ENCODE measurements at regions not wholly inside any gene's neighbourhood (a gene's known extent, or its start where the extent isn't known, plus 50 kb on each side); places are given as distances from the start of the nearest gene placed in this dataset.

DNA sequence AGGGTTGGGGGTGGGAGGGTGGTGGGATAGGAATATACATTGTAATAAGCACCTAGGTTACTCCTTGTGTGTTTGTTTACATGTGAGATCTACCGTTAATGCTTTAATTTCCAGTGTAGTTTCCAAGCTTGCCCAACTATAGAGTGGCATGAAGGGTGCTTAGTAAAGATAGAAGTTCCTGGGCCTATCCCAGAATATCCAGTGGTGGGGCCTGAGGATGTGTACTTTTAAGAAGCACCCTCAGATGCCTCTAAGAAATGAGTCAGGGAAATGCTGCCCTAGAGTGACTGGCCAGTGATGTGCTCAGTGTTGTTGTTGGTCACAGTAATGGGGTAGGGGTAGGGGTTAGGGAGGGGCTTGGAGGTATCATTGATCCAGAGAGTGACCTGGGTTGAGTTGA is 141.3 kb downstream of the TSEN15 start:
- Histone ChIP-seq H3K27me3 (ENCODE audit: control insufficient read depth, insufficient read depth, low read length) (peaks cover 11% of the 10 kb centered on the region), H3K4me3 (ENCODE audit: insufficient read depth, low read depth, low read length) (no peak overlapping the region), H3K4me2 (ENCODE audit: low read depth, low read length) (no peak overlapping the region), H2AK9ac (replicated peaks; ENCODE audit: low read depth, low read length, poor library complexity) (no peak overlapping the region), H3K27ac (ENCODE audit: insufficient read depth, low read length) (no peak overlapping the region), H3K23ac (ENCODE audit: low read depth, low read length) (no peak overlapping the region), H3K4ac (ENCODE audit: low read depth, low read length) (no peak overlapping the region), H4K20me1 (ENCODE audit: insufficient read depth, low read length) (no peaks in the 10 kb centered on the region), H2BK15ac (ENCODE audit: low read depth, low read length) (no peak overlapping the region), H3K79me1 (ENCODE audit: low read depth in 1 of 2, low read length in 2 of 2) (no peaks in the 10 kb centered on the region), H3K36me3 (ENCODE audit: control insufficient read depth, insufficient read depth, low read length) (no peaks in the 10 kb centered on the region), H2BK20ac (ENCODE audit: low read depth, low read length) (no peak overlapping the region), H4K5ac (ENCODE audit: low read depth, low read length) (no peak overlapping the region), H4K8ac (ENCODE audit: low read depth in 2 of 2, low read length in 2 of 2) (no peak overlapping the region), H2BK5ac (ENCODE audit: low read depth, low read length, poor library complexity, severe bottlenecking) (no peak overlapping the region), H3K56ac (ENCODE audit: extremely low read depth, insufficient read depth, low read length) (no peak overlapping the region), H4K91ac (ENCODE audit: insufficient read depth, low read depth, low read length) (no peak overlapping the region), H2BK120ac (ENCODE audit: low read depth, low read length) (no peak overlapping the region), H3K9ac (ENCODE audit: low read depth, low read length) (no peak overlapping the region), H2AK5ac (ENCODE audit: low read depth, low read length) (no peak overlapping the region), H3K4me1 (ENCODE audit: control insufficient read depth, insufficient read depth, low read length) (peaks cover 2% of the 10 kb centered on the region), H3K14ac (replicated peaks; ENCODE audit: low read depth, low read length) (no peak overlapping the region), H2AFZ (replicated peaks; ENCODE audit: low read length, poor library complexity) (no peak overlapping the region), H3K9me1 (ENCODE audit: insufficient read depth, low read length) (no peaks in the 10 kb centered on the region), H3K18ac (ENCODE audit: low read depth, low read length) (no peak overlapping the region), H3K9me3 (ENCODE audit: control insufficient read depth, insufficient read depth, low read length) (no peaks in the 10 kb centered on the region)
- no TSS peak for BruUV-seq (replicated peaks)
- no peak for TF ChIP-seq BHLHE40 (IDR thresholded peaks at IDR 0.05; ENCODE audit: low read depth, low read length)
- TF ChIP-seq, protein P1, sequence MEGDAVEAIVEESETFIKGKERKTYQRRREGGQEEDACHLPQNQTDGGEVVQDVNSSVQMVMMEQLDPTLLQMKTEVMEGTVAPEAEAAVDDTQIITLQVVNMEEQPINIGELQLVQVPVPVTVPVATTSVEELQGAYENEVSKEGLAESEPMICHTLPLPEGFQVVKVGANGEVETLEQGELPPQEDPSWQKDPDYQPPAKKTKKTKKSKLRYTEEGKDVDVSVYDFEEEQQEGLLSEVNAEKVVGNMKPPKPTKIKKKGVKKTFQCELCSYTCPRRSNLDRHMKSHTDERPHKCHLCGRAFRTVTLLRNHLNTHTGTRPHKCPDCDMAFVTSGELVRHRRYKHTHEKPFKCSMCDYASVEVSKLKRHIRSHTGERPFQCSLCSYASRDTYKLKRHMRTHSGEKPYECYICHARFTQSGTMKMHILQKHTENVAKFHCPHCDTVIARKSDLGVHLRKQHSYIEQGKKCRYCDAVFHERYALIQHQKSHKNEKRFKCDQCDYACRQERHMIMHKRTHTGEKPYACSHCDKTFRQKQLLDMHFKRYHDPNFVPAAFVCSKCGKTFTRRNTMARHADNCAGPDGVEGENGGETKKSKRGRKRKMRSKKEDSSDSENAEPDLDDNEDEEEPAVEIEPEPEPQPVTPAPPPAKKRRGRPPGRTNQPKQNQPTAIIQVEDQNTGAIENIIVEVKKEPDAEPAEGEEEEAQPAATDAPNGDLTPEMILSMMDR (conservative IDR thresholded peaks at IDR 0.05; ENCODE audit: low read depth, low read length) = no peak
- TF ChIP-seq MAZ (IDR thresholded peaks at IDR 0.05; ENCODE audit: borderline replicate concordance, low read depth, low read length) = no peak
- no peak for TF ChIP-seq MXI1 (IDR thresholded peaks at IDR 0.05; ENCODE audit: borderline replicate concordance, low read depth, low read length)
- no peak for TF ChIP-seq RAD21 (IDR thresholded peaks at IDR 0.05; ENCODE audit: low read length)
- TF ChIP-seq RCOR1 (IDR thresholded peaks at IDR 0.05; ENCODE audit: insufficient replicate concordance, low read length) = no peak
- no peak for TF ChIP-seq POLR2A (IDR thresholded peaks at IDR 0.05; ENCODE audit: low read depth, low read length)
- no peak for TF ChIP-seq CEBPB (IDR thresholded peaks at IDR 0.05; ENCODE audit: low read depth, low read length)
- TF ChIP-seq RFX5 (IDR thresholded peaks at IDR 0.05; ENCODE audit: low read depth, low read length) = no peak
- DNase-seq (no peak), ATAC-seq (ENCODE audit: low read depth) (no peak)
- intact Hi-C loops (cut with micrococcal nuclease) = no loop called here
- ChIA-PET POLR2A (ENCODE audit: unreplicated experiment) (no interaction called here), CTCF (no interaction called here)
- dilution Hi-C loops (cut with HindIII; ENCODE audit: low sequenced_read_pairs, unreplicated experiment) = no loop called here
- no CpG with 5 or more reads among the region's 1 CpG for WGBS, 2 experiments (ENCODE audit: extremely low coverage in 2 of 2, insufficient read length in 1 of 2)
- in situ Hi-C loops (cut with MboI; ENCODE audit: low sequenced_read_pairs) = no loop called here
